Stomach (tissue), 4 donors: ENCODE measurements at regions not wholly inside any gene's neighbourhood (a gene's known extent, or its start where the extent isn't known, plus 50 kb on each side); places are given as distances from the start of the nearest gene placed in this dataset.

Experiments used
- CTCF ChIP-seq, 7 experiments: fragments of 450-650 bp in 4 of 7; fragments of 200-600 bp in 3 of 7; sonication (generic) in 3 of 7; IDR thresholded peaks; one replicate each; pipeline ENCODE4 v1.5.1; 2016 to 2019; ENCODE audit warnings: antibody characterized with exemption in 7 of 7, control low read depth in 2 of 7, mild to moderate bottlenecking in 1 of 7
- POLR2A ChIP-seq, 4 donors: fragments of 450-650 bp; IDR thresholded peaks; one replicate each; pipeline ENCODE4 v1.6.1; 2016; ENCODE audit warnings: antibody characterized with exemption in 4 of 4, control low read depth in 2 of 4, mild to moderate bottlenecking in 1 of 4, moderate library complexity in 1 of 4
- POLR2AphosphoS5 ChIP-seq, 3 donors: sonication (generic); formaldehyde crosslinking; IDR thresholded peaks; one replicate each; pipeline ENCODE4 v1.6.1; 2016; ENCODE audit warnings: antibody characterized with exemption in 3 of 3

DNA sequence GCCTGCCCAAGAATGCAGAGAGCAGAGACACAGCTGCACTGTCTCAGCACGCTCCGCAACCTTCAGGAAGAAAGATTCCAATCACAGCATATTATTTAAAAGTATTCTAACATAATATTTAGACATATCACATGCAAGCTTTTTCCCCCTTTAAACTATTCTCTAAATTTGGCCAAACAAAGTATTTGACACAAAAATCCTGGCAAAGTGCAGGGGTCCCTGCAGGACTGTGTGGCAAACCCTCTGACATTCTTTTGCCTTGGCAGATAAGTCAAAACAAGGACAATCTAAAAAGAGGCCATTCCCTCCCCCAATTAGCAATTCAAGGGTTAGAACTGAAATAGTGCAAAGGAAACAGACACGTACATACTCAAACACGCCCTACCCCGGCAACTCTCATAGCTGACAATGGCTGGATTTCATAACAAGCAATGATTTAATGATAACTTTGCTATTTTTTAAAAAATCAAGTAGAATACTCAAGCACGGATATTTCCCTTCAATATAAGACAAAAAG lies 225.3 kb downstream of the MRPL39 start:
- TF ChIP-seq CTCF (IDR thresholded peaks at IDR 0.05) (no peak), POLR2AphosphoS5 (IDR thresholded peaks at IDR 0.05) (no peak), POLR2A (IDR thresholded peaks at IDR 0.05) (no peak)
